AG09309 (cell line): ENCODE measurements at regions not wholly inside any gene's neighbourhood (a gene's known extent, or its start where the extent isn't known, plus 50 kb on each side); places are given as distances from the start of the nearest gene placed in this dataset.
"Not testable (repeated sequence)": the region's sequence is repeated elsewhere in the genome, so short reads cannot be mapped to it uniquely, and the experiment has no call there.

ENCODE experiments used
- DNase-seq: peaks from one replicate; pipeline ENCODE4 v3.0.0-alpha.2; 2010; ENCODE audit warnings: low read depth
- H3K4me3 ChIP-seq: 2 replicates; pipeline ENCODE4 v1.5.1; 2011; ENCODE audit warnings: mild to moderate bottlenecking, low read depth, low read length, moderate library complexity; ENCODE audit not compliant: control insufficient read depth
- TF ChIP-seq, protein P1 (sequence below): IDR thresholded peaks from 2 replicates; pipeline ENCODE4 v1.5.1; 2011; ENCODE audit warnings: mild to moderate bottlenecking, low read depth, low read length, inconsistent platforms; ENCODE audit not compliant: insufficient read depth, control insufficient read depth; ENCODE audit errors: missing control alignments

DNA sequence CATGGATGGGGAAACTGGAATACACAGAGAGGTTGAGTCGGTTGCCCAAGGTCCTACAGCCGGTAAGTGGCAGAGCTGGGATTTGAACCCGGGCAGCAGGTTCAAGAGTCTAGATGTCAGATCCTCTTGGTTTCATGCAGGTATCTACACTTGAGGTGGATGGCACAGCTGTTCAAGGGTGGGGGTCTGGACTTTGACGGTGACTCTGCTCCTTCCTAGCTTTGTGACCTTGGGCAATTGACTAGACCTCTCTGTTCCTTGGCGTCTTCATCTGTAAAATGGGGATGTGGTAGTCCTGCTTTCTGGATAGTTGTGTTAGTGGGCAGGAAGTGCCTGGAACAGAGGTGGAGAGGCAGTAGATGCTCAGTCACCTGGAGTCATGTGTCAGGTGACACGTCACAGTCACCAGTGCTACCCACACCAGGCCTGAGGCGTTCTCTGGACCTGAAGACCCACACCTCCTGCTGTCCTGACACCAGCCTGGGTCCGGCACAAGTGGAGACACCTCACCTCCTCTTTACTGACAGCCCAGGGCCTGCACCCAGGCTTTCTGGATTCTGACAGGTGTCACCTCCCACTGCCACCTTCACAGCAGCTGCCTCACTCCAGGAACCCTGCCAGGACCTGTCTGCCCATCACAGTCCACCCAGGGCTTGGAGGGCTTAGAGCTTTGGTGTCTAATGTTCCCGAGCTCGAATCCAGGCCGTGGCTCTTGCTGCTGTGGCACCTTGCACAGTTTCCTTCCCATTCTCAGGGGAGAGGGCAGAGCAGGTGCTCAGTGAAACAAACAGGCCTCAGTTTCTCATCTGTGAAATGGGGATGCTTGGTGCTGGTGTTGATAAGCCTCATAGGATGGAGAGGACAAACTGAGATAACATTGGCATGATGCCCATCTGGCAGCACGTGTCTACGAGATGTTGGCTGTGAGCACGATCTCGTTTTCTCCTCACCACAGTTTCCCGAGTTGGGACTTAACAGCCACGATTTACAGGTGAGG is 83.2 kb upstream of the RUNX3 start:
- TF ChIP-seq, protein P1, sequence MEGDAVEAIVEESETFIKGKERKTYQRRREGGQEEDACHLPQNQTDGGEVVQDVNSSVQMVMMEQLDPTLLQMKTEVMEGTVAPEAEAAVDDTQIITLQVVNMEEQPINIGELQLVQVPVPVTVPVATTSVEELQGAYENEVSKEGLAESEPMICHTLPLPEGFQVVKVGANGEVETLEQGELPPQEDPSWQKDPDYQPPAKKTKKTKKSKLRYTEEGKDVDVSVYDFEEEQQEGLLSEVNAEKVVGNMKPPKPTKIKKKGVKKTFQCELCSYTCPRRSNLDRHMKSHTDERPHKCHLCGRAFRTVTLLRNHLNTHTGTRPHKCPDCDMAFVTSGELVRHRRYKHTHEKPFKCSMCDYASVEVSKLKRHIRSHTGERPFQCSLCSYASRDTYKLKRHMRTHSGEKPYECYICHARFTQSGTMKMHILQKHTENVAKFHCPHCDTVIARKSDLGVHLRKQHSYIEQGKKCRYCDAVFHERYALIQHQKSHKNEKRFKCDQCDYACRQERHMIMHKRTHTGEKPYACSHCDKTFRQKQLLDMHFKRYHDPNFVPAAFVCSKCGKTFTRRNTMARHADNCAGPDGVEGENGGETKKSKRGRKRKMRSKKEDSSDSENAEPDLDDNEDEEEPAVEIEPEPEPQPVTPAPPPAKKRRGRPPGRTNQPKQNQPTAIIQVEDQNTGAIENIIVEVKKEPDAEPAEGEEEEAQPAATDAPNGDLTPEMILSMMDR: no peak
- DNase-seq: no peak
- no peak overlapping the region for H3K4me3 ChIP-seq

DNA sequence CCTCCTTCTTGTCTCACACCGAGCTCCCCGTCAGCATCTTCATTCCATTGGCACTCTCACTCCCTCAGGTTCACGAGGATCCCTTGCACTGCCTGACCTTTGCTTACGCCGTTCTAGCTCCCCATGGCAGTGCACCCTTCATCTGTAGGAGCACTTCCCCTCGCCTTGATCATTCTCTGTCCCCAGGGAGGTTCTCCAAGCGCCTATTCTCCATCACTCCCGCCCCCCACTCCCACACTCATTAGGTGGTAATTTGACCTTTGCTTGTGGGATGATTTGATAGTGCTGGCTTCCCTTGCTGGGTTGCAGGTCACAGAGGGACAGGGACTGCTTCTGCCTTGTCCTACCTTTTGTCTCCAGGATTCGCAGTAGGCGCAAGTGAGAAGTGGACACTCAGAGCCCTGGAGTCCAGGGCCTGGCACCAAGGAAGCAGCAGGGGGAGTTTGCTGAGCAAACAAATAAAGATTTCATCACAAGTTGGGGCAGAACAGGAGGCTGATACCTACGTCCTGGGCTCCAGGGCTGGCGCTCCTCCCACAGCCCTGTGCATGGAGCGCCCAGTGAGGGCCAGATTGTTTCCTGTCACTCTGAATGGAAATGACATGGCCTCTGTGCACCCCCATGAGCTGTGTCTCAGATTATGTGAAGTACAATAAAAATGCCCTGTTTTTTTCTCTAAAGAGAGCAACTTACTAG is 82.0 kb upstream of the RUNX3 start:
- DNase-seq: no peak
- TF ChIP-seq, protein P1: no peak
- H3K4me3 ChIP-seq: no peak overlapping the region

DNA sequence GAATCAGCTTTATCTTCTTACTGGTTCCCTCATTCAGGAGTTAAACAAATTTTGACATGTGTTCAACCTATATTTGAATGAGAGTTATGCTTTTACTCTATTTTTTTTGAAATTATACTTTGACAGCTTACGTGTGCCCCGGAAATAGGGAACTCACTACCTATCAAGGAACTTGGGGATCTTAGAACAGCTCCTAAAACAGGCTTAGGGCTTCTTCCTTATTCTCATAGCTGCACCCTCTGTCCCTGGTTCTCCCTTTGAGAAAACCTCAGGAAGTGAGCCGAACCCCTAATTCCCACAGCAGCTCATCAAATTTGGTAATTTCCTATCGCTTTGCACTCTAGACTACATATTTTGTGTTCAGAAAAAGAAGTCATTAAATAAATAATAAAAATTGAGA is 81.2 kb upstream of the RUNX3 start:
- DNase-seq: no peak
- H3K4me3 ChIP-seq: no peak overlapping the region
- TF ChIP-seq, protein P1: no peak

DNA sequence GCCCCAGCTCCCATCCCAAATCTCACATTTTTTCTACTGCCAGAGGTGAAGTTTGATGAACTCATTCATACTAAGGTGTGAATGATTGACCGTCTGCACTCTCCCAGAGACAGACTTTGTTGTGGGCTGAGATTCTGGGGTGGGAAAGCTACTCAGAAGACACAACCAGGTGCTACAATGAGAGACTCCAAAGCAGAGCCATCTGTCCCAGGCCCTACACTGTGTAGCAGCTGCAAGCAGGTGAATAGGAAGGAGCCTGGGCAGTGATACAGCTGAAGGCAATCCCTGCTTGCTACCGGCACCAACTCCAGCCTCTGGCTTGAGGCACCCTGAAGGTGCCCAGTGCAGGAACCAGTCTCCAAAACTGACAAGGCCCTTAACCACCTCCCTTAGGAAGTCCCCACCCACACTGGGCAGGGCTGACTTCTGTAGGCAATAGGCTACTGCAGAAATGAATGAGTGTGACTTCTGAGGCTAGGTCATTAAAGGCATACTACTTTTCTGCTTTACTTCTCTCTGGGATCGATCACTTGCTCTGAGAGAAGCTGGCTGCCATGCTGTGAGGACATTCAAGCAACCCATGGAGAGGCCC is 79.7 kb upstream of the RUNX3 start:
- TF ChIP-seq, protein P1: no peak

DNA sequence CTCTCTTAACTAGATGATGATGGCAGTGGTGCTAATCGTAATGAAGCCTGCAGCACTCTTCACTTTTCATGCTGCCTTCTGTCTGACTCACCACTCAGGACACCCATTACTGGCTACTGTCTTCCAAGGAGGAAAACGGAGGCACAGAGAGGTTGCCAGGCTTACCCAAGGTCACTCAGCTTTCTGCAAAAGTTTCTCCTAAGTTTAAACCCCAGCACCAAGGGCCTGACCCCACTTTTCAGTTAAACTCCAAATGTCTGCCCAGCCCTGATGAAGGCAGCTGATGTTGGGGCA is 78.1 kb upstream of the RUNX3 start:
- TF ChIP-seq, protein P1: no peak
- no peak overlapping the region for H3K4me3 ChIP-seq
- DNase-seq: no peak

More for the DNA sequence above, 79.7 kb upstream of the RUNX3 start:
- no peak for DNase-seq
- no peak overlapping the region for H3K4me3 ChIP-seq

DNA sequence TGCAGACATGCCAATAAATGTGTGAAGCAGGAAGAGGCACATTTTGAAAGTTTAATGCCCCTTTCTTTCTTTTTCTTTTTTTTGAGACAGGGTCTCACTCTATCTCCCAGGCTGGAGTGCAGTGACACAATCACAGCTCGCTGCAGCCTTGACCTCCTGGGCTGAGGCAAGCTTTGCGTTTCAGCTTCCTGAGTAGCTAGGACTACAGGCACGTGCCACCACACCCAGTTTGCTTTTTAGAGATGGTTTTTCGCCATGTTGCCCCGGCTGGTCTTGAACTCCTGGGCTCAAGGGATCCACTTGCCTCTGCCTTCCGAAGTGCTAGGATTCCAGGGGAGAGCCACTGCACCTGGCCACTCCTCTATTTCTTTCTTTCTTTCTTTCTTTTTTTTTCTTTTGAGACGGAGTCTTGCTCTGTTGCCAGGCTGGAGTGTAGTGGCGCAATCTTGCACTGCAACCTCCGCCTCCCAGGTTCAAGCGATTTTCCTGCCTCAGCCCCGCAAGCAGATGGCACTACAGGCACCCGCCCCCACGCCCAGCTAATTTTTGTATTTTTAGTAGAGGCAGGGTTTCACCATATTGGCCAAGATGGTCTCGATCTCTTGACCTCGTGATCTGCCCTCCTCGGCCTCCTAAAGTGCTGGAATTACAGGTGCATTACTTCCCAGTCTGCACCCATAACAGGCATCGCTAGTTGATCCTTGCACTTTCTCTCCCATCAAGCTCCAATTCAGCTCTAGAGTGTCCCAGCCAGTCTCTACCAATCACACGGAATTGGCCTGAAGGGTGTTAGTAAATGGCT is 77.5 kb upstream of the RUNX3 start:
- H3K4me3 ChIP-seq, DNase-seq: not testable (repeated sequence)
